ENCODE measurements at regions not wholly inside any gene's neighbourhood (a gene's known extent, or its start where the extent isn't known, plus 50 kb on each side); places are given as distances from the start of the nearest gene placed in this dataset.

DNA sequence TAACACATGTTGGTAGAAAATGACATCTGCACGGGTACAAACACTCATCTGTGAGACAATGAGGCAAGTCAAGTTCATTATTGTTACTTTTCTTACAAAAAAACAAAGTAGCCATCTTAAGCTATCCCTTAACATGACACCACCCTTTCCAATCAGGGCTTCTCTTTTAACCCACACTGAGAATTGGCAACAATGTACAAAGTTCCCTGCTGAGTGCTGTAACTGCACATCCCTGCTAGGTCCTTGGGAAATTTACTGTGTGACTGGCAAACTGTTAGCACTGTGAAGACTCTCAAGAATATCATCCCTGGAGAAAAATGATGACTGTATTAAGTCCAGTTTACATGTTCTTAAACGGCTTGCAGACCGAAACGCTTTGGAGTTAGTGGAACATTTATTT is 185.8 kb upstream of the PLD5 start:
- intact Hi-C loops (cut with micrococcal nuclease) = no loop called here
- 1% methylated on average over 4 of the region's 4 CpGs for WGBS (ENCODE audit: insufficient coverage, low coverage, missing lambda C conversion rate)
- H3K4me3 ChIP-seq = no peak overlapping the region
- no peaks in the 10 kb centered on the region for H3K4me1 ChIP-seq (replicated peaks in 1 of 2; ENCODE audit: control insufficient read depth in 2 of 2, insufficient read depth in 2 of 2, low read length in 2 of 2)
- H3K27ac ChIP-seq (ENCODE audit: extremely low read depth, low read depth, low read length) = no peak overlapping the region
- H3K4me2 ChIP-seq (ENCODE audit: insufficient read depth, low read length) = no peak overlapping the region
- no peaks in the 10 kb centered on the region for H3K9me3 ChIP-seq (replicated peaks; ENCODE audit: control insufficient read depth, insufficient read depth, low read depth, low read length)
- DNase-seq (ENCODE audit: extremely low read depth in 1 of 4, low spot score in 3 of 4) (no peak), ATAC-seq (no peak), FAIRE-seq (no peak)
- in situ Hi-C loops (cut with MboI) = no loop called here
- H3K9ac ChIP-seq (ENCODE audit: insufficient read depth in 1 of 2, low read depth in 2 of 2, low read length in 2 of 2) = no peak overlapping the region
- no TSS peak for BruUV-seq (replicated peaks)
- H3K27me3 ChIP-seq (ENCODE audit: control insufficient read depth in 2 of 2, insufficient read depth in 2 of 2, low read length in 2 of 2) = no peaks in the 10 kb centered on the region
- CTCF ChIA-PET (ENCODE audit: low intra/inter-chr PET ratio) = no interaction called here
- H2AFZ ChIP-seq (ENCODE audit: low read depth, low read length) = no peak overlapping the region
- no peaks in the 10 kb centered on the region for H3K79me2 ChIP-seq (ENCODE audit: control insufficient read depth, insufficient read depth, low read length)
- no peaks in the 10 kb centered on the region for H3K9me1 ChIP-seq (ENCODE audit: control insufficient read depth, insufficient read depth, low read length)
- H3K36me3 ChIP-seq (ENCODE audit: control insufficient read depth, insufficient read depth, low read length) = no peaks in the 10 kb centered on the region
- no peaks in the 10 kb centered on the region for H4K20me1 ChIP-seq (replicated peaks; ENCODE audit: control insufficient read depth, insufficient read depth, low read length)
- POLR2A ChIA-PET = no interaction called here
- TF ChIP-seq E2F3 (CRISPR knock-in tag; IDR thresholded peaks at IDR 0.05) (no peak), NFATC3 (IDR thresholded peaks at IDR 0.05) (no peak)

DNA sequence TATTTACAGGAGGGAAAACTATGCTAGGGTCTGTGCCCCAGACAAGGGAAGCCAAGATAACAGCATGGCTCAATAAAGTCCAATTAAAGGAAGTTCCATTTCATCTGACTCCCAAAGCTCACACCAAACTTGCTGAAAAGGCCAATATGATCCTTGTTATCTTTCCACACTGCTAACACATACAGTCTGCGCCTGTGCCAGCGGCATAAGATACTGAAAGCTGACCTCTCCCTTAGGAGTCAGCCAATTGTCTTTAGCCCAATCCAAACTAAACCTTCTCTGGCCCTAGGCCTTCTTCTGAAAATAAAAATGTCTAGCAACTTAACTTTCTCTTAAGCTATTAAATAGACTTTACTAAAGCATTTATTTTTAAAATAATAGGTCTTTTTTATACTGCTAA is 179.0 kb upstream of the PLD5 start:
- WGBS (ENCODE audit: insufficient coverage, low coverage, missing lambda C conversion rate) = 0% methylated on average over 2 of the region's 2 CpGs
- Histone ChIP-seq H3K9me1 (ENCODE audit: control insufficient read depth, insufficient read depth, low read length) (no peaks in the 10 kb centered on the region), H3K36me3 (ENCODE audit: control insufficient read depth, insufficient read depth, low read length) (no peaks in the 10 kb centered on the region), H3K4me1 (replicated peaks in 1 of 2; ENCODE audit: control insufficient read depth in 2 of 2, insufficient read depth in 2 of 2, low read length in 2 of 2) (no peaks in the 10 kb centered on the region), H3K9ac (ENCODE audit: insufficient read depth in 1 of 2, low read depth in 2 of 2, low read length in 2 of 2) (no peak overlapping the region), H3K4me2 (ENCODE audit: insufficient read depth, low read length) (no peak overlapping the region), H3K9me3 (replicated peaks; ENCODE audit: control insufficient read depth, insufficient read depth, low read depth, low read length) (no peaks in the 10 kb centered on the region), H3K27ac (ENCODE audit: extremely low read depth, low read depth, low read length) (no peak overlapping the region), H3K27me3 (ENCODE audit: control insufficient read depth in 2 of 2, insufficient read depth in 2 of 2, low read length in 2 of 2) (no peaks in the 10 kb centered on the region), H3K79me2 (ENCODE audit: control insufficient read depth, insufficient read depth, low read length) (no peaks in the 10 kb centered on the region), H3K4me3 (no peak overlapping the region), H2AFZ (ENCODE audit: low read depth, low read length) (no peak overlapping the region), H4K20me1 (replicated peaks; ENCODE audit: control insufficient read depth, insufficient read depth, low read length) (no peaks in the 10 kb centered on the region)
- ChIA-PET POLR2A (no interaction called here), CTCF (ENCODE audit: low intra/inter-chr PET ratio) (no interaction called here)
- FAIRE-seq (no peak), DNase-seq (ENCODE audit: extremely low read depth in 1 of 4, low spot score in 3 of 4) (no peak), ATAC-seq (no peak)
- intact Hi-C loops (cut with micrococcal nuclease) = no loop called here
- in situ Hi-C loops (cut with MboI) = no loop called here
- no TSS peak for BruUV-seq (replicated peaks)
- TF ChIP-seq, protein P1, sequence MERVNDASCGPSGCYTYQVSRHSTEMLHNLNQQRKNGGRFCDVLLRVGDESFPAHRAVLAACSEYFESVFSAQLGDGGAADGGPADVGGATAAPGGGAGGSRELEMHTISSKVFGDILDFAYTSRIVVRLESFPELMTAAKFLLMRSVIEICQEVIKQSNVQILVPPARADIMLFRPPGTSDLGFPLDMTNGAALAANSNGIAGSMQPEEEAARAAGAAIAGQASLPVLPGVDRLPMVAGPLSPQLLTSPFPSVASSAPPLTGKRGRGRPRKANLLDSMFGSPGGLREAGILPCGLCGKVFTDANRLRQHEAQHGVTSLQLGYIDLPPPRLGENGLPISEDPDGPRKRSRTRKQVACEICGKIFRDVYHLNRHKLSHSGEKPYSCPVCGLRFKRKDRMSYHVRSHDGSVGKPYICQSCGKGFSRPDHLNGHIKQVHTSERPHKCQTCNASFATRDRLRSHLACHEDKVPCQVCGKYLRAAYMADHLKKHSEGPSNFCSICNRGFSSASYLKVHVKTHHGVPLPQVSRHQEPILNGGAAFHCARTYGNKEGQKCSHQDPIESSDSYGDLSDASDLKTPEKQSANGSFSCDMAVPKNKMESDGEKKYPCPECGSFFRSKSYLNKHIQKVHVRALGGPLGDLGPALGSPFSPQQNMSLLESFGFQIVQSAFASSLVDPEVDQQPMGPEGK (CRISPR knock-in tag; IDR thresholded peaks at IDR 0.05; ENCODE audit: borderline replicate concordance) = no peak
- no peak for TF ChIP-seq PTTG1 (tag; IDR thresholded peaks at IDR 0.05; ENCODE audit: low read depth)
- TF ChIP-seq, protein P2, sequence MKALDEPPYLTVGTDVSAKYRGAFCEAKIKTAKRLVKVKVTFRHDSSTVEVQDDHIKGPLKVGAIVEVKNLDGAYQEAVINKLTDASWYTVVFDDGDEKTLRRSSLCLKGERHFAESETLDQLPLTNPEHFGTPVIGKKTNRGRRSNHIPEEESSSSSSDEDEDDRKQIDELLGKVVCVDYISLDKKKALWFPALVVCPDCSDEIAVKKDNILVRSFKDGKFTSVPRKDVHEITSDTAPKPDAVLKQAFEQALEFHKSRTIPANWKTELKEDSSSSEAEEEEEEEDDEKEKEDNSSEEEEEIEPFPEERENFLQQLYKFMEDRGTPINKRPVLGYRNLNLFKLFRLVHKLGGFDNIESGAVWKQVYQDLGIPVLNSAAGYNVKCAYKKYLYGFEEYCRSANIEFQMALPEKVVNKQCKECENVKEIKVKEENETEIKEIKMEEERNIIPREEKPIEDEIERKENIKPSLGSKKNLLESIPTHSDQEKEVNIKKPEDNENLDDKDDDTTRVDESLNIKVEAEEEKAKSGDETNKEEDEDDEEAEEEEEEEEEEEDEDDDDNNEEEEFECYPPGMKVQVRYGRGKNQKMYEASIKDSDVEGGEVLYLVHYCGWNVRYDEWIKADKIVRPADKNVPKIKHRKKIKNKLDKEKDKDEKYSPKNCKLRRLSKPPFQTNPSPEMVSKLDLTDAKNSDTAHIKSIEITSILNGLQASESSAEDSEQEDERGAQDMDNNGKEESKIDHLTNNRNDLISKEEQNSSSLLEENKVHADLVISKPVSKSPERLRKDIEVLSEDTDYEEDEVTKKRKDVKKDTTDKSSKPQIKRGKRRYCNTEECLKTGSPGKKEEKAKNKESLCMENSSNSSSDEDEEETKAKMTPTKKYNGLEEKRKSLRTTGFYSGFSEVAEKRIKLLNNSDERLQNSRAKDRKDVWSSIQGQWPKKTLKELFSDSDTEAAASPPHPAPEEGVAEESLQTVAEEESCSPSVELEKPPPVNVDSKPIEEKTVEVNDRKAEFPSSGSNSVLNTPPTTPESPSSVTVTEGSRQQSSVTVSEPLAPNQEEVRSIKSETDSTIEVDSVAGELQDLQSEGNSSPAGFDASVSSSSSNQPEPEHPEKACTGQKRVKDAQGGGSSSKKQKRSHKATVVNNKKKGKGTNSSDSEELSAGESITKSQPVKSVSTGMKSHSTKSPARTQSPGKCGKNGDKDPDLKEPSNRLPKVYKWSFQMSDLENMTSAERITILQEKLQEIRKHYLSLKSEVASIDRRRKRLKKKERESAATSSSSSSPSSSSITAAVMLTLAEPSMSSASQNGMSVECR (CRISPR knock-in tag; IDR thresholded peaks at IDR 0.05) = no peak
- TF ChIP-seq, protein P3, sequence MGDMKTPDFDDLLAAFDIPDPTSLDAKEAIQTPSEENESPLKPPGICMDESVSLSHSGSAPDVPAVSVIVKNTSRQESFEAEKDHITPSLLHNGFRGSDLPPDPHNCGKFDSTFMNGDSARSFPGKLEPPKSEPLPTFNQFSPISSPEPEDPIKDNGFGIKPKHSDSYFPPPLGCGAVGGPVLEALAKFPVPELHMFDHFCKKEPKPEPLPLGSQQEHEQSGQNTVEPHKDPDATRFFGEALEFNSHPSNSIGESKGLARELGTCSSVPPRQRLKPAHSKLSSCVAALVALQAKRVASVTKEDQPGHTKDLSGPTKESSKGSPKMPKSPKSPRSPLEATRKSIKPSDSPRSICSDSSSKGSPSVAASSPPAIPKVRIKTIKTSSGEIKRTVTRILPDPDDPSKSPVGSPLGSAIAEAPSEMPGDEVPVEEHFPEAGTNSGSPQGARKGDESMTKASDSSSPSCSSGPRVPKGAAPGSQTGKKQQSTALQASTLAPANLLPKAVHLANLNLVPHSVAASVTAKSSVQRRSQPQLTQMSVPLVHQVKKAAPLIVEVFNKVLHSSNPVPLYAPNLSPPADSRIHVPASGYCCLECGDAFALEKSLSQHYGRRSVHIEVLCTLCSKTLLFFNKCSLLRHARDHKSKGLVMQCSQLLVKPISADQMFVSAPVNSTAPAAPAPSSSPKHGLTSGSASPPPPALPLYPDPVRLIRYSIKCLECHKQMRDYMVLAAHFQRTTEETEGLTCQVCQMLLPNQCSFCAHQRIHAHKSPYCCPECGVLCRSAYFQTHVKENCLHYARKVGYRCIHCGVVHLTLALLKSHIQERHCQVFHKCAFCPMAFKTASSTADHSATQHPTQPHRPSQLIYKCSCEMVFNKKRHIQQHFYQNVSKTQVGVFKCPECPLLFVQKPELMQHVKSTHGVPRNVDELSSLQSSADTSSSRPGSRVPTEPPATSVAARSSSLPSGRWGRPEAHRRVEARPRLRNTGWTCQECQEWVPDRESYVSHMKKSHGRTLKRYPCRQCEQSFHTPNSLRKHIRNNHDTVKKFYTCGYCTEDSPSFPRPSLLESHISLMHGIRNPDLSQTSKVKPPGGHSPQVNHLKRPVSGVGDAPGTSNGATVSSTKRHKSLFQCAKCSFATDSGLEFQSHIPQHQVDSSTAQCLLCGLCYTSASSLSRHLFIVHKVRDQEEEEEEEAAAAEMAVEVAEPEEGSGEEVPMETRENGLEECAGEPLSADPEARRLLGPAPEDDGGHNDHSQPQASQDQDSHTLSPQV (IDR thresholded peaks at IDR 0.05) = no peak

Measured in K562 (cell line).